AG04449 (cell line): ENCODE measurements at regions not wholly inside any gene's neighbourhood (a gene's known extent, or its start where the extent isn't known, plus 50 kb on each side); places are given as distances from the start of the nearest gene placed in this dataset.

Experiments used
- CTCF ChIA-PET: fragments of 350-600 bp; formaldehyde crosslinking; extraction: SDS; loops from one replicate; lab custom pipeline; 2021; ENCODE audit warnings: antibody characterized with exemption; lab: Yijun Ruan, JAX
- POLR2A ChIA-PET: fragments of 400-600, 350-600 bp; formaldehyde crosslinking; extraction: SDS; loops from one replicate; lab custom pipeline; 2020; ENCODE audit warnings: antibody characterized with exemption, inconsistent platforms; lab: Yijun Ruan, JAX
- DNase-seq: peaks from one replicate; pipeline ENCODE4 v3.0.0-alpha.2; 2010; ENCODE audit warnings: low read depth, low spot score
- H3K4me3 ChIP-seq: 2 replicates; pipeline ENCODE4 v1.5.1; 2011; ENCODE audit warnings: low read depth, mild to moderate bottlenecking, control low read depth, low read length
- CTCF ChIP-seq: IDR thresholded peaks from one replicate; pipeline ENCODE4 v1.5.1; 2011; ENCODE audit warnings: mild to moderate bottlenecking, moderate library complexity, low read length, control low read depth, inconsistent platforms; ENCODE audit not compliant: insufficient read depth; ENCODE audit errors: missing control alignments

- no peak for TF ChIP-seq CTCF
- no peak for DNase-seq
- H3K4me3 ChIP-seq, result no peak overlapping the region
- CTCF ChIA-PET, result no interaction called here
- POLR2A ChIA-PET, result no interaction called here
Measured at GRCh38 chr17:62888765-62889164, 77.3 kb upstream of the TANC2 start.

GRCh38 chr17:62888148-62888547 lies 77.9 kb upstream of the TANC2 start:
- no peak for TF ChIP-seq CTCF
- no peak overlapping the region for H3K4me3 ChIP-seq
- DNase-seq, result no peak
- ChIA-PET CTCF (no interaction called here), POLR2A (no interaction called here)

GRCh38 chr17:62887437-62887836 lies 78.6 kb upstream of the TANC2 start:
- H3K4me3 ChIP-seq, result no peak overlapping the region
- CTCF ChIA-PET, result no interaction called here
- POLR2A ChIA-PET, result interaction anchor here (0.7 kb wide), 1 partner anchor 38 kb away, joined by 3 read pairs; no protein-coding TSS in a partner anchor
- no peak for DNase-seq
- TF ChIP-seq CTCF, result no peak

DNA sequence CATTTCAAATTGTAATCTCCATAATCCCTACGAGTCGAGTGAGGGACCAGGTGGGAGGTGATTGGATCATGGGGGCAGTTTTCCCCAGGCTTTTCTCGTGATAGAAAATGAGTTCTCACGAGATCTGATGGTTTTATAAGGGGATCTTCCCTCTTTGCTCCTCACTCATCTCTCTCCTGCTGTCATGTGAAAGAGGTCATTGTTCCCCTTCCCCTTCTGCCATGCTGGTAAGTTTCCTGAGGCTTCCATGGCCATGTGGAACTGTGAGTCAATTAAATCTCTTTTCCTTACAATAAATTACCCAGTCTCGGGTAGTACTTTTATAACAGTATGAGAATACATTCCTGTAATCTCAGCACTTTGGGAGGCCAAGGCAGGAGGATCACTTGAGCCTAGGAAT lies 76.7 kb upstream of the MARCHF10 start:
- DNase-seq, result no peak
- POLR2A ChIA-PET, result no interaction called here
- no peak for TF ChIP-seq CTCF
- CTCF ChIA-PET, result no interaction called here
- no peak overlapping the region for H3K4me3 ChIP-seq

- H3K4me3 ChIP-seq, result no peak overlapping the region
- no peak for TF ChIP-seq CTCF
- DNase-seq, result no peak
- ChIA-PET CTCF (no interaction called here), POLR2A (no interaction called here)
Measured at GRCh38 chr17:62882878-62883277, 74.8 kb upstream of the MARCHF10 start.

DNA sequence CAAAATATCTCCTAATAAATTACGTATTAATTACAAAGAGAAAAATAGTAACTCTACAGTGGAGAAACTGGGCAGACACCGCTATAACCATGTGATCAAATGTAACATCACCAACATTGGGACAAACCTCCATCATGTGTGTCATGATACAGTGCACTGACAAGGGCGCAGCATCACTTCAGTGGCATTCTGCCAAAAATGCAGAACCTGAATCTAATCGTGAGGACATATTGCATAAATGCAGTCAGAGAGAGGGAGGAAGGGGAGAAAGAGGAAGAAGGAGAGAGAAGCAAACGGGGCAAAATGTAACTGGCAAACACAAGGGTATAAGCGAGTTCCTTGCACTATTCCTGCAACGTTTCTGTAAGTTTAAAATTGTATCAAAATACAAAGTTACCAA lies 74.2 kb upstream of the MARCHF10 start:
- CTCF ChIA-PET, result no interaction called here
- H3K4me3 ChIP-seq, result no peak overlapping the region
- POLR2A ChIA-PET, result no interaction called here
- TF ChIP-seq CTCF, result no peak
- DNase-seq, result no peak
